RCC 7860 (cell line): ENCODE measurements at regions not wholly inside any gene's neighbourhood (a gene's known extent, or its start where the extent isn't known, plus 50 kb on each side); places are given as distances from the start of the nearest gene placed in this dataset.

Experiments used
- DNase-seq: peaks from one replicate; pipeline ENCODE4 v3.0.0-alpha.2; 2015; ENCODE audit warnings: low spot score
- FAIRE-seq: peaks from 2 replicates; lab custom pipeline; 2012; peaks lifted over from hg19 to GRCh38; lab: Jason Lieb, UNC

DNA sequence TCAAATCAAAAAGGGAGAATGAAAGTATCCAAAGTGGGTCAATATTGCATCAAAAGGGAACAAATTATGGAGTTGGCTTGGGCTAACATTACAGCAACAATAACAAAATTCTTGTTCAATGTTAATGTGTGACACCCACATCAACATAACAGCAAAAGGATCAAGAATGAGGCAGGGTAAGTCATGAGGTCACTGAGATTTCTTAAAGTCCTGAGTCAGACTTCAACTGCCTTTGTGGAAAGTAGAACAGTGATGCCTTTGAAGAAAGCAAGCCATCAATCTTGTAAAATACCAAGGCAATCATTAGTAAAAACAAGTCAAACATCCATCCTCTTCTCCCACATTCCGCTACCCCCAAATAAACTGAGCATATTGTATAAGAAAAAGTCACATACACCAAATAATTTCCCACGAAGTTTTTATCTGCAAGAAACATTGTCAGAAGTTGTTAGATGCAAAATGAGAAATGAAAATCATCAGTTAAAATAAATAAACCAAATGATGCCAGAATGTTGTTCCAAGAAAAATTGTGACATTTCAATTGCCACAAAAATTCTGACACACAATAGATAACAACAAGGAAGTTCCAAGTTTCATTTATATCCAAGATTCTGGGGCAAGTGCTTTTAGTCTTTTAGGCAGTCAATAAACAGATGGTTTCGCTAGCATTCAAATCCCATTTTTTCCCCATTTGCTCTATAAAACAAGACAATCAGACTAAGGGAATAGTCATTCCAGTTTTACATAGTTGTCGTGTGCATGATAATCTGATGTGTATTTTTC, 216.1 kb upstream of the SETBP1 start:
- DNase-seq (no peak), FAIRE-seq (no peak)

GRCh38 chr18:44465381-44465841, 215.3 kb upstream of the SETBP1 start:
- DNase-seq: no peak
- FAIRE-seq: no peak

DNA sequence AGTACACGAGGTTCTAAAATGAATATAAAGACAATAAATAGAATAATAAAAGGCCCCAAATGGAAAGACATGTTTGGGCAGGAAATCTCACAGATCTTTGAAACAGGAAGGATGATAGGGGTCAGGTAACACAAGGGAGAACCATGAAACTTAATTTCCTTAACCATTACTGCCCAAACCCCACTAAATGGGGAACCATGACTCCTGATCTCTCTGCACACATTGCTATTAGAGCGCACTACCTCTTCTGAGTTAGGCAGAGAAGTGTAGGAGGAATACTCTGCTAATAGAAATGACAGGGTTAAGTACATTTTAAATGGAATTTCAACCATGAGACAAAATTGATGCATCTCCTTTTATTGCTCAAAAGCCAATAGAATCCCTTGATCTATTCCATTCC, 213.7 kb upstream of the SETBP1 start:
- DNase-seq (no peak), FAIRE-seq (no peak)

DNA sequence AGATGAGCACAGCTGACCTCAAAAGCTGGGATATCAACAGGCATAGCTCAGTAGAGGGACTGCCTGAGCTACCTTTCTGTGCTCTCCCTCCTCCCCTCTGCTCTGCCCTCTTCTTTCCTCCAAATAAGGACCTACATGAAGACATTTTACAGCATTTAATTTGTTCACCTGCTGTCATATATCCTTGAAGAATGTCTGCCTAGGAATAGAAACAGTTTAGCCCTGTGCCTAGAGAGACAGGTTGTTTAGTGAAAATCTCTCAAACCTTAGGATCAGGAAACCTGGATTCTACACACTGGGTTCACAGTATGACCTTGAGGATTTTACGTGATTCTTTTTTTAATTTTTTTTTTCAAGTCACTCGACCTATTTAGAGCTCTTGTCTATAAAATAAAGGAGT, 213.0 kb upstream of the SETBP1 start:
- DNase-seq (no peak), FAIRE-seq (no peak)

DNA sequence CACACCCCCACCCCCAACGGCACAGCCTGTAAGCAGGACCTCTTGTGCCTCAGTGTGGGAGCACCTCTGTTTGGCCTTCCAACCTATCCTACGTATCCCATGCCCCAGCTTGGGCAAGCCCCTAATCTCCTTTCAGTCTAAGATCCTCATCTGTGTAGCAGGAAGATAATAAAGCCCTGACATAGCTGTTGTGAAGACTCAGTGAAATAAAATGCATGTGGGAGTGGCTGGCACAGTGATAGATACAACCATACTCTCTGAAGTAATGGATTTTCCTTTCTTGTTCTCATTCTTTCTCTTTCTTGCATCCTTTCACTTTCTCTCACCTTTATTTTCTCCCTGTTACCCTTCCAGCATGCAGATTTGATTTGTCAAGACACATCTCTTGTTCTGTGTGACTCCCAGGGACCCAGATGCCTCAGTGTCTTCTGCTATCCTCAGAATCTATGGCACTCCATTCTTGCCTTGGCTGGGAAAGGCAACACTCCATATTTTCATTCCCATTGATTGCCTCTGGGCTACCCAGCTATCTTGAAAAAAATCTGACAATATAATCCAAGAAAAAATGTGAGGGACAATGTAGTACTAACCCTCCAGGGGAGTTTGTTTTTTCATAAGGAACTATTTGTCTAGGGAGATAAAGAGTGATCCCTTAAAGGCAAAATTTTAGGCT, 207.2 kb upstream of the SETBP1 start:
- DNase-seq (no peak), FAIRE-seq (no peak)

GRCh38 chr18:44474067-44474411, 206.6 kb upstream of the SETBP1 start:
- FAIRE-seq (no peak), DNase-seq (no peak)

DNA sequence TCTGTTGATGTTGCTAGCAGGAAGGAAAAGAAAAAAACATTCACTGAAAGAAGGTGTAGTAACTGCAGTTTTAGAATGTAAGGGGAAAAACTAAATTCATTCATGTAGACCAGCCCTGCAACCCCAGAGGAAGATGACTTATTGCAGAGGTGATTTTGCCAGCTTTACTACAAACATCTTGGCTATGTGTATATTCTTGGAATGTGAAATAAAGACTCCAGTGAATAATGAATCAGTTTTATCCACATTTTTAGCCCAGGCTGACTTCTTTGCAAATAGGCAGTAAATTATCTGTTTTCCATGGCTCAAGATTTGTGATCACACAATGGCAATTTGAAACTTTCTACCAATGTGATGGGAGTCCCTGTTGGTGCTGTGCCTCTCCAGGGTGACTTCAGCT, 206.1 kb upstream of the SETBP1 start:
- DNase-seq (no peak), FAIRE-seq (no peak)

DNA sequence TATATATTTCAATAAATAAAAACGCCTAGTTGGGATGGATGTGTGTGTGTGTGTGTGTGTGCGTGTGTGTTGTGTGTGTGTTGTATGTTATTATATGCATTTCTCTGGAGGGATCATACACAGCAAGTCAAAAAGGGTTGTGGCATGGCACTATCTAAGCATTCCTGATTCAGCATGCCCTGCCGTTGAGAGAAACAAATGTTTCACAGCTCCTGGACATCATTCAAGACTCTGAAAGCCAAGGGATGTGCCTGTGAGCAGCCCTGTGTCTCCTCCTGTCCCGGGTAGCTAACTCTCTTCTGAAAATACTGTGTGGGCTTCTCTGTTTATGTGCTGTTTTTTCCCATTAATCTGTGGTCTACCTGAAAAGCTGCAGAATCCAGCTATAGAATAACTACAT, 197.9 kb upstream of the SETBP1 start:
- FAIRE-seq: no peak
- DNase-seq: no peak

DNA sequence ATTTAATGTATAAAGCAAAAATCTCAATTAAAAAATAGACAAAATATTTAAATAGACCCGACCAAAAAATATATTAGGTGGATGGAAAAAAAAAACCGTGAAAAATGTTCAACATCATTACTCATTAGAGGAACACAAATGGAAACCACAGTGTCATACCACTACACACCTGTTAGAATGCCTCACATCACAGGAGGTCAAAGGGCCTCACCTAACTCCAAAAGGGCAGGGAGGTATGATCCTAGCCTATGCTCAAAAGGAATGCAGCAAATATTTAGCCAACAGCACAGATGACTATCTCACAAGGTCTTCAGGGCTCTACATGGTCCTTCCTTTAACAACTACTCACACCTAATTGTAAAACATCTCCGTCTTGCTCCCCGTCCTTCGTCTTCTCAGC, 185.5 kb upstream of the SETBP1 start:
- no peak for FAIRE-seq
- no peak for DNase-seq

GRCh38 chr18:44497311-44497710, 183.4 kb upstream of the SETBP1 start:
- FAIRE-seq (no peak), DNase-seq (no peak)

DNA sequence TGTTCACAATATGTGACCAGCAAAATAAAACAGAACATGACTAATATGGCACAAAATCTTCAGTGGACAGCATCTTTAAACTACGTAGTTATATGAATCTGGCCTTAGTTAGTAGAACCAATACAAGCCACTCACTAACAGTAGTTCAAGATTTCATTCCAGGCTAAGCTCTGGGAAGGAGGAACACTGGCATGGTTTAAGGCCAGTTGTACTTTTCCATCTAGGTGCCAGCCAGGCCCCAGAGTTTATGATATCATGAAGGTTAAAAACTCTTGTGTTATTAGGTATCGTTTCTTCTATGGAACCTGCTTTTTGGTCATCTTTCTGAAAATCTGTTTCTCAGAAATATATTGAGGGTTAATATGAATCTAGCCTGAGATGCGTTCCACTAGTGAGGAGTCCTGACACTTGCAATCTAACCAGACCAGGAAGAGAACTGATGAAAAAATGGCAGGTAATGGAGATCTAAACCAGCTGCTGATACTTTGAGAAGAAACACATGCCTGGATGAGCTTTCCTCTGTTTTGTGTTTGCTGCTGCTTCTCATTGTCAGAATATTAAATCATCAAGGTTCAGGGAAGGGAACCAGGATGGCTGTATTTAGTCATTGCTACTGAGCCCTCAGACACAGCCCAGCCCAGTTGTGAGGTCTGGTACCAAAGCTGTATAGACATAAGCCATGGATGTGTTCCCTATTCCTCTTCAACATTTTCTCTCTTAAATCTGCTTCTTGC, 182.8 kb upstream of the SETBP1 start:
- DNase-seq (no peak), FAIRE-seq (no peak)

DNA sequence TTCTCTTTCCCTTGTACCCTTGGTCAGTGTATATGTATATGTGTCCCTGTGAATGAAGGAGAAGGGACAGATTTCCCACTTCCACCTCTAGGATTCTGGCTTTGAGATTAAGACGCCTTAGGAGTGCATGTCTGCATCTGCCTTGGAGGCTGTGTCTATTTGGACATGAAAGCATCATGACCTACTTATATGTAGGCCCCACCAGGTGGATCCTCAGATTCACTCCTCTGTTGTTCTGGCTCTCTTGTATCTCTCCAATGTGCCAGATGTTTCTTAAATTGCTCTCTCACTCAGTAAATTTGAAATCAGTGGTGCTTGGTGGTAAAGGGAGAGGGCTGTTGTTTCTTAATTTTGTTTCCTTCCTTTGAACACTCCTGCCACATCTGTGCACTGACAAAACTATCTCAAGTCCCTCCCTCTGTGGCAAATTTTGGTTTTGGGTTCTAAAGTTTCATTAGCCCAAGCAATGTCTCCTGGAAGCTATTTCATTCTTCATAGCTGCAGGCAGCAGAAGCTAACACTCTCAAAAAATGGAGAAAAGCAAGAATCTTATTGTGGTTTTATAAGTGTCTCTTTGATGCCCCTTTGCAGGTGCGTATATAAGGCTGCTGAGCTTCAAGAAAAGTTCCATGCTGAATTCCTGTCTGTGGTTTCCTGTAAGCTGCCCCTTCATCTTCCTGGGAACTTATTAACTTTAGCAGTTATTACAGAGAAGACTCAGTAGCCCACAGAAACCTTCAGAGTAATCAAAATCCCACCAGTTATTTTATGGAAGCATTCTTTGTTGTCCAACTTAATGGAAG, 179.7 kb upstream of the SETBP1 start:
- DNase-seq: no peak
- FAIRE-seq: no peak

DNA sequence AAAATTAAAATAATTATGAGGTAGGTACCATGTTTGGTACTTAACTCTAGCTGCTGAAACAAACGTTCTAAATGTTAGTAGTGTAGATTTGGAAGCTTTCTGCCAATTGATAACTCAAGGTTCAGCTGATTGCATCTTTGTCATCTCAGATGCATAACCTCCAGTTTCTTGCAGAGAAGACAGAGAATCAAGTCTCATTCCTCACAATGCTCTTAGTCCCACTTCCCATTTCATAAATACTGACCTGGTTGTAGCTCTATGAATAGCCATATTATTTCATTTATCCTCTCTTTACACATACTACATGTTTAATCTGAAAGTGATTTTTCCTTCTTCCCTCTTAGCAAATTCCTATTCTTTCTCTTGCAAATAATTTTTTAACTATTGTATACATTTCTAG, 178.5 kb upstream of the SETBP1 start:
- DNase-seq: no peak
- FAIRE-seq: no peak

- no peak for FAIRE-seq
Observed at GRCh38 chr18:44502790-44503189, 177.9 kb upstream of the SETBP1 start.

GRCh38 chr18:44503854-44504253, 176.8 kb upstream of the SETBP1 start:
- no peak for DNase-seq
- FAIRE-seq: no peak

More at GRCh38 chr18:44502790-44503189, 177.9 kb upstream of the SETBP1 start:
- DNase-seq: no peak

GRCh38 chr18:44507729-44508325, 172.9 kb upstream of the SETBP1 start:
- DNase-seq: no peak
- no peak for FAIRE-seq

DNA sequence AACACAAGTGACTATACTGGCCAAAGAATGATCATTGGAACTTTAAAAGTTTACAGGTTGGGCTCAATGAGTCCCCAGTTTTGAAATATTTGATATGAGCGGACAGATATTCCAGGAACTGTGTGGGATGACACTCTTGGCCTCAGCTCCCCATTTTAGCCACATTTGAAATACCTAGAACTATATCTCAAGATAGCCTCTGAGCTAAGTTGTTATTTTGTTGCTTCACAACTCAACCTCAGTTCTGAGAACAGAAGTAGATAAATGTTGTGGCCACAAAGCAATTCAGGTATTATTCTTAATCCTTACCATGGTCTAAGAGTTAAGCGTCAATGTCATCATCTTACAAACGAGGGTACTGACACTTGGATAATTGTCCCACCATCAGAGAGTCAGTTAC, 172.2 kb upstream of the SETBP1 start:
- no peak for DNase-seq
- no peak for FAIRE-seq

DNA sequence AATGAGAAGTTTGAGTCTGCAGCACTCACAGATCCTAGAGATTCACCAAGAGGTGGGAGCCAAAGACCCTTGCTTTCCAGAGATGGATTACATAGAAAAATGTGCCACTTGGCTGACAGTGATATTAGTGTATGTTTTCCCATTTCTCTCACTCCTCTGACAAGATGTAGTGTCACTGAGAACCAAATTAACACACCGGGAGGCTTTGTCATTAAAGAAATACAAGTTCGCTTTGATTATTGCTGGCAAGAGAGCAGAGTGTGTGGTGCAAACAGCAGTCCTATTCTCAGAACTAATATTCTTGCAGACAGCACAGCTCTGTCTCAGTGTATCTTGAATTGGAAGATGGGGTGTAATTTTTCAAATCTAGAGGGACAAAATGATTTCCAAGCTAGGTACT, 171.6 kb upstream of the SETBP1 start:
- FAIRE-seq (no peak), DNase-seq (no peak)

GRCh38 chr18:44510390-44510789, 170.3 kb upstream of the SETBP1 start:
- FAIRE-seq (no peak), DNase-seq (no peak)

GRCh38 chr18:44513233-44513632, 167.5 kb upstream of the SETBP1 start:
- FAIRE-seq (no peak), DNase-seq (no peak)

DNA sequence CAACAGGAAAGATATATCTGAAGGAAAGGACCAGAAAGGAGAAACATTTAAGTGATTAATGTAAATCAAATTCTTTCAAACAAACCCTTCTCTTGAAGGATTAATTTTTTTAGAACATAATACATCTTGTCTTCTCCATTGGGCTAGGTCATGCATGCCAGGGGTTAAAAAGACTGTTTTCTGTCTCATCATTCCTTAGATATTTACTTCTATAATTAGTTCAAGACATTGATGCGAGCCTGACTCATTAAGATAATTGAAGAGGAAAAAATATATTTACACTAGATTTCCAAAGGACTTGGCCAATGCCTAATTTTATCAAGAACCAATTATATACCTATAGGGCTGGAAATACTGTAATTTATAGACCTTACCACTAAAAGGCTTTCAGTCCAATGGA, 166.6 kb upstream of the SETBP1 start:
- no peak for DNase-seq

More for the DNA sequence above, 166.6 kb upstream of the SETBP1 start:
- FAIRE-seq: no peak
